Psoas muscle (tissue), 7 donors: ENCODE measurements at regions not wholly inside any gene's neighbourhood (a gene's known extent, or its start where the extent isn't known, plus 50 kb on each side); places are given as distances from the start of the nearest gene placed in this dataset.

Experiments
- ATAC-seq, 4 donors: fragments of 200-7000 bp; cut with Tn5 transposase; one replicate each; pipeline ENCODE4 v1.9.1; 2020; ENCODE audit warnings: moderate library complexity in 3 of 4, mild to moderate bottlenecking in 2 of 4
- DNase-seq, 2 donors: peaks; one replicate each; pipeline ENCODE4 v3.0.0-alpha.2; 2020
- H3K27ac ChIP-seq: fragments of 200-600 bp; one replicate; pipeline ENCODE4 v1.8.0; 2022
- H3K27me3 ChIP-seq, 3 donors: fragments of 200-600 bp in 1 of 3; one replicate each; pipeline versions ENCODE4 v1.6.1 to v1.8.0; 2013 to 2022; ENCODE audit warnings: low read length in 2 of 3, mild to moderate bottlenecking in 2 of 3, moderate library complexity in 1 of 3; ENCODE audit not compliant: insufficient read depth in 3 of 3
- H3K36me3 ChIP-seq, 2 donors: fragments of 200-600 bp in 1 of 2; one replicate each; pipeline versions ENCODE4 v1.6.1 to v1.8.0; 2013 to 2022; ENCODE audit warnings: low read depth in 1 of 2, mild to moderate bottlenecking in 1 of 2, moderate library complexity in 1 of 2; ENCODE audit not compliant: insufficient read depth in 1 of 2
- H3K4me1 ChIP-seq: fragments of 200-600 bp; one replicate; pipeline ENCODE4 v1.8.0; 2022
- H3K4me3 ChIP-seq: fragments of 200-600 bp; one replicate; pipeline ENCODE4 v1.8.0; 2022; ENCODE audit warnings: mild to moderate bottlenecking
- H3K9me3 ChIP-seq: fragments of 200-600 bp; one replicate; pipeline ENCODE4 v1.8.0; 2022
- WGBS, 3 donors: extraction: QIAGEN DNeasy Blood & Tissue Kit; methylation state at CpG; one replicate each; pipeline versions ENCODE4 v1.1.6 to v1.1.7; 2013; 5-methylcytosine and 5-hydroxymethylcytosine counted together
- intact Hi-C, 2 donors: fragments of 100-400 bp; cut with DNase I; formaldehyde crosslinking; loops; one replicate each; pipeline versions ENCODE4 v1.11.0 to v1.14.2; 2022
- TF ChIP-seq, protein P1 (sequence below): fragments of 200-600 bp; IDR thresholded peaks from one replicate; pipeline ENCODE4 v1.8.0; 2022; ENCODE audit warnings: antibody characterized with exemption
- donor health status: healthy with polysubstance abuse.
- donor health status: DM: no; HTN: no; CAD: no; lungs with moderate emphysema.
- donor health status: Bipolar disorder and iron deficiency.
- donor health status: healthy.
- donor health status: DM: yes; HTN: yes; CAD: no.
- donor health status: DM: no; HTN: no; CAD: no.
- donor health status: DM: yes; HTN: yes; CAD: no.

DNA sequence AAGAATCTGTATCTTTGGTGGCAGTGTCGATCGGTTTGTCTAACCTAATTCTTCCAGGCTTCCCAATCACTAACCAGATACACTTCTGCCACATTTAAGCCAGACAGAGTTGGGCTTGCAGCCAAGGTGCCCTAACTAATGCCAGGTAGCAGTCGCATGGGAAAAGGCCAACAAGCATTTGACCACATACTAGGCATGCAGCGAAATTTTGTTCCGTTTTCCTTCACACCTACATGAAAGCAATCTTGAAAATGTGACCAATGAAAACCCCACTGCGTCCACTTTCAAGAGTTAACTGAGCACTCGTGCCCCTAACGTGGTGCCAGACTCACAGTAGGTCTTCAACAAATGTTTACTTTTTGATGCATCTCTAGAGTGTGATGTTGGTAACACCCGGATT, 192.2 kb upstream of the TPM1 start:
- peaks cover 9% of the 10 kb centered on the region for H3K4me1 ChIP-seq
- H3K9me3 ChIP-seq: no peaks in the 10 kb centered on the region
- no peak for DNase-seq
- intact Hi-C loops: no loop called here
- no peak overlapping the region for H3K27ac ChIP-seq
- H3K4me3 ChIP-seq: no peak overlapping the region
- ATAC-seq: no peak
- TF ChIP-seq, protein P1, sequence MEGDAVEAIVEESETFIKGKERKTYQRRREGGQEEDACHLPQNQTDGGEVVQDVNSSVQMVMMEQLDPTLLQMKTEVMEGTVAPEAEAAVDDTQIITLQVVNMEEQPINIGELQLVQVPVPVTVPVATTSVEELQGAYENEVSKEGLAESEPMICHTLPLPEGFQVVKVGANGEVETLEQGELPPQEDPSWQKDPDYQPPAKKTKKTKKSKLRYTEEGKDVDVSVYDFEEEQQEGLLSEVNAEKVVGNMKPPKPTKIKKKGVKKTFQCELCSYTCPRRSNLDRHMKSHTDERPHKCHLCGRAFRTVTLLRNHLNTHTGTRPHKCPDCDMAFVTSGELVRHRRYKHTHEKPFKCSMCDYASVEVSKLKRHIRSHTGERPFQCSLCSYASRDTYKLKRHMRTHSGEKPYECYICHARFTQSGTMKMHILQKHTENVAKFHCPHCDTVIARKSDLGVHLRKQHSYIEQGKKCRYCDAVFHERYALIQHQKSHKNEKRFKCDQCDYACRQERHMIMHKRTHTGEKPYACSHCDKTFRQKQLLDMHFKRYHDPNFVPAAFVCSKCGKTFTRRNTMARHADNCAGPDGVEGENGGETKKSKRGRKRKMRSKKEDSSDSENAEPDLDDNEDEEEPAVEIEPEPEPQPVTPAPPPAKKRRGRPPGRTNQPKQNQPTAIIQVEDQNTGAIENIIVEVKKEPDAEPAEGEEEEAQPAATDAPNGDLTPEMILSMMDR: no peak
- no peaks in the 10 kb centered on the region for H3K27me3 ChIP-seq
- H3K36me3 ChIP-seq: no peaks in the 10 kb centered on the region
- 75 to 91% (median 77%) methylated on average over 9 of the region's 9 CpGs for WGBS, 3 donors

DNA sequence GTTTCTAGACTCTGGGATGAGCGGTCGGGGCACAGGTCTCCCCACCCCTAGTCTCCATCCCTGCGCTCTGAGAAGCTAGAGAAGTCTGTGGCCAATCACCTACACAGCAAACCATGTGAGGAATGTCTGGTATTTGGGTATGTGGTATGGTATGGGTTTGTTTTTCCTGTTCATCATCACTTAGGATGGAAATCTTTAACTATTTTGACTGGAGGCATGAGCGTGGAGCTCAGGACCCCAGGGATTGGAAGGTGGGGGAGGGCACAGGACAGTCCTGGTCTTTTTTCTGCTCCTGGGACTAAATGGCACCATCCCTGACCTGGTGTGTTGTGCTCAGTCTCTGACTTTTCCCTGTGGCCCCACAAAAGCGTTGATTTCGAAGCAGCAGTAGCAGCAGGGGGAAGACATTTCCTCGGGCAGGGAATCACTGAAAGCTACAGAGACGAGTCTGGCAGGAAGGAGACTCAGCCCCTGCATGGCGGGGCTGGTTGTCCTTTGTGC, 191.7 kb upstream of the TPM1 start:
- Histone ChIP-seq H3K4me3 (no peak overlapping the region), H3K36me3 (no peaks in the 10 kb centered on the region), H3K27ac (no peak overlapping the region), H3K4me1 (peaks cover 9% of the 10 kb centered on the region), H3K9me3 (no peaks in the 10 kb centered on the region), H3K27me3 (no peaks in the 10 kb centered on the region)
- ATAC-seq (no peak), DNase-seq (no peak)
- intact Hi-C loops: no loop called here
- 82 to 89% (median 87%) methylated on average over 9 of the region's 9 CpGs for WGBS, 3 donors
- TF ChIP-seq, protein P1: no peak

DNA sequence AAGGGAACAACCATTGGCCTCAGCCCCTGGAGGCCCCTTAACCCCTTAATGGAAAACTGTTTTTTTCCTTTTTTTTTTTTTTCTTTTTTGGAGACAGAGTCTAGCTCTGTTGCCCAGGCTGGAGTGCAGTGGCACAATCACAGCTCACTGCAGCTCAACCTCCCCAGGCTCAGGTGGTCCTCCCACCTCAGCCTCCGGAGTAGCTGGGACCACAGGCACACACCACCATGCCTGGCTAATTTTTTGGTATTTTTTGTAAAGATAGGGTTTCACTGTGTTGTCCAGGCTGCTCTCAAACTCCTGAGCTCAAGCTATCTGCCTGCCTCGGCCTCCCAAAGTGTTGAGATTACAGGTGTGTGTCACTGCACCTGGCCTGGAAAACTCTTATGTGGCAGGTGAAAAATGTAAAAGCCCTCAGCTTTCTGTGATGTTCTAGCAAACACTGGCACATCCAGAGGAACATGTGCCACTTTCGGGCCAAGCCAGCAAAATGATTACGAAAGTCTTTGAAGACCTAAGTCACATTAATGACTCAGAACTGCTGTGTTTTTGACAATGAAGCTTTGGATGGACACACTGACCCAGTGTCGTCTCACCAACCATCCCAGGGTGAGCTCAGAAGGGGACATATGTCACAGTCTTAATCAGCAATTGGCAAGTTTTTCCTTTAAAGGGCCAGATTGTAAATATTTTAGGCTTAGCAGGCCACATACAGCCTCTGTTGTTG, 189.3 kb upstream of the TPM1 start:
- Histone ChIP-seq H3K27me3 (peaks cover 0 to 4% (median 3%) of the 10 kb centered on the region in 3 donors), H3K27ac (no peak overlapping the region), H3K4me3 (no peak overlapping the region), H3K4me1 (peaks cover 4% of the 10 kb centered on the region), H3K9me3 (no peaks in the 10 kb centered on the region), H3K36me3 (no peaks in the 10 kb centered on the region)
- intact Hi-C loops: no loop called here
- TF ChIP-seq, protein P1: no peak
- WGBS, 3 donors: 69 to 79% (median 72%) methylated on average over 5 of the region's 5 CpGs
- peak in 3 of 4 donors; percentile 51 to 79 (median 65) for ATAC-seq
- DNase-seq: no peak

DNA sequence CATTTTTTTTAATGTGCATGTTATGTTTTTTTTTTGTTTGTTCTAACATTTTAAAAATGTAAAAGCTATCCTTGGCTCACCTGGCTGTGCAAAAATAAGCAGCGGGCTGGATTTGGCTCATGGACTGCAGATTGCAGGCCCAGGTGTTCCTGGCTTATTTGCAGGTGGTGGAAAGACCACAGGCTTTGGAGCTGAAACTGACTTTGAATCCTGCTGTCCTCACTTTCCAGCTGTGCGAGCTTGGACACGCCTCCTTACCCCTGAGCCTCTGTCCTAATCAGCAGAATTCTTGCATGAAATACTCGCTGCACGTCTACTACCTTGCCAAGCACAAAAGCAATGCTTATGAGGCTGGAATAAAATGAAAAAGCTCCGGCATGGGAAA, 188.7 kb upstream of the TPM1 start:
- DNase-seq: no peak
- Histone ChIP-seq H3K27ac (no peak overlapping the region), H3K36me3 (no peaks in the 10 kb centered on the region), H3K27me3 (peaks cover 0 to 4% (median 3%) of the 10 kb centered on the region in 3 donors), H3K4me3 (no peak overlapping the region), H3K9me3 (no peaks in the 10 kb centered on the region), H3K4me1 (no peaks in the 10 kb centered on the region)
- 58 to 78% (median 77%) methylated on average over 6 of the region's 6 CpGs for WGBS, 3 donors
- no peak for ATAC-seq
- intact Hi-C loops: no loop called here
- TF ChIP-seq, protein P1: no peak
